Smooth muscle cell (in vitro differentiated cells): ENCODE measurements at regions not wholly inside any gene's neighbourhood (a gene's known extent, or its start where the extent isn't known, plus 50 kb on each side); places are given as distances from the start of the nearest gene placed in this dataset.
"Not testable (repeated sequence)": the region's sequence is repeated elsewhere in the genome, so short reads cannot be mapped to it uniquely, and the experiment has no call there.

Source experiments
- DNase-seq: peaks from one replicate; lab custom pipeline; 2025; ENCODE audit not compliant: unreplicated experiment; lab: John Stamatoyannopoulos, UW
- H2AFZ ChIP-seq: fragments of 200-600 bp; sonication (generic); 2 replicates; pipeline ENCODE4 v1.6.0; 2016; ENCODE audit warnings: antibody characterized with exemption, low read depth, mild to moderate bottlenecking
- H3F3A ChIP-seq: fragments of 200-600 bp; sonication (generic); 2 replicates; pipeline ENCODE4 v1.6.0; 2017; ENCODE audit warnings: antibody characterized with exemption, low read depth
- H3K27ac ChIP-seq: fragments of 200-600 bp; sonication (generic); 2 replicates; pipeline ENCODE4 v1.5.1; 2016; ENCODE audit warnings: low read depth, mild to moderate bottlenecking
- H3K27me3 ChIP-seq: fragments of 200-600 bp; sonication (generic); 2 replicates; pipeline ENCODE4 v1.6.1; 2016; ENCODE audit warnings: low read depth, mild to moderate bottlenecking
- H3K36me3 ChIP-seq: fragments of 200-600 bp; sonication (generic); 2 replicates; pipeline ENCODE4 v1.5.1; 2016; ENCODE audit warnings: low read depth
- H3K4me1 ChIP-seq: fragments of 200-600 bp; sonication (generic); 2 replicates; pipeline ENCODE4 v1.5.1; 2016; ENCODE audit warnings: low read depth
- H3K4me2 ChIP-seq: fragments of 200-600 bp; sonication (generic); 2 replicates; pipeline ENCODE4 v1.6.0; 2016; ENCODE audit warnings: mild to moderate bottlenecking
- H3K4me3 ChIP-seq: fragments of 200-600 bp; sonication (generic); 2 replicates; pipeline ENCODE4 v1.5.1; 2016; ENCODE audit warnings: mild to moderate bottlenecking
- H3K79me2 ChIP-seq: fragments of 200-600 bp; sonication (generic); 2 replicates; pipeline ENCODE4 v1.6.0; 2016; ENCODE audit warnings: low read depth, mild to moderate bottlenecking
- H3K9ac ChIP-seq: fragments of 200-600 bp; sonication (generic); 2 replicates; pipeline ENCODE4 v1.6.0; 2016; ENCODE audit warnings: low read depth
- H3K9me3 ChIP-seq: fragments of 200-600 bp; sonication (generic); replicated peaks from 2 replicates; pipeline ENCODE4 v1.5.1; 2016; ENCODE audit warnings: low read depth
- H4K20me1 ChIP-seq: fragments of 200-600 bp; sonication (generic); 2 replicates; pipeline ENCODE4 v1.6.0; 2016; ENCODE audit warnings: low read depth
- WGBS: methylation state at CpG from one replicate; pipeline ENCODE4 v1.1.7; 2016; ENCODE audit warnings: low lambda C conversion rate; 5-methylcytosine and 5-hydroxymethylcytosine counted together
- TF ChIP-seq, protein P1 (sequence below): fragments of 200-600 bp; sonication (generic); IDR thresholded peaks from 2 replicates; pipeline ENCODE4 v1.5.1; 2017; ENCODE audit warnings: borderline replicate concordance, mild to moderate bottlenecking, antibody characterized with exemption; ENCODE audit not compliant: insufficient read depth, poor library complexity, severe bottlenecking

DNA sequence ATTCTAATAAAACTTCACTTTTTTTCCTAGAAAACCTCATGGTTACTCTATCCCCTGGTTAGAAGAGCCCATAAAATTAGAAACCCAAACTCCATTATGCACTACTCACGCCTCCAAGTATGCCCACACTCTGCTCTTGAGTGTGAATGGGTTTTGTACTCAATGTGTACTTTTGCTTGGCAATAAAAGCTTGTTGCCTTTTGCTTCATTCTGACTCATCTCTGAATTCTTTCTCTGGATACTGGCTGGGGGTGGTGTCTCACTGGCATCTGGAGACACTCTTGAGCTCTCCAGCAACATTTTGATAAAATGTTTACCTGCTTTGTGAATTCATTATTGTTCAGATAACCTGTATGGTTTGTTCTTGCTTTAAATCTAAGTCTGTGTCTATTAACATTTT is 963.3 kb downstream of the TRAM1L1 start:
- no peaks in the 10 kb centered on the region for H3K4me1 ChIP-seq
- DNase-seq: no peak
- H3K9ac ChIP-seq: no peak overlapping the region
- H3K79me2 ChIP-seq: no peaks in the 10 kb centered on the region
- no peaks in the 10 kb centered on the region for H3K27me3 ChIP-seq
- no peaks in the 10 kb centered on the region for H3K36me3 ChIP-seq
- 55% methylated on average over 1 of the region's 1 CpG for WGBS
- H3K9me3 ChIP-seq: no peaks in the 10 kb centered on the region
- H4K20me1 ChIP-seq: no peaks in the 10 kb centered on the region
- H3F3A ChIP-seq: no peaks in the 10 kb centered on the region
- H3K27ac ChIP-seq: no peak overlapping the region
- no peak overlapping the region for H3K4me3 ChIP-seq
- H2AFZ ChIP-seq: peak overlapping the region; percentile 57
- TF ChIP-seq, protein P1, sequence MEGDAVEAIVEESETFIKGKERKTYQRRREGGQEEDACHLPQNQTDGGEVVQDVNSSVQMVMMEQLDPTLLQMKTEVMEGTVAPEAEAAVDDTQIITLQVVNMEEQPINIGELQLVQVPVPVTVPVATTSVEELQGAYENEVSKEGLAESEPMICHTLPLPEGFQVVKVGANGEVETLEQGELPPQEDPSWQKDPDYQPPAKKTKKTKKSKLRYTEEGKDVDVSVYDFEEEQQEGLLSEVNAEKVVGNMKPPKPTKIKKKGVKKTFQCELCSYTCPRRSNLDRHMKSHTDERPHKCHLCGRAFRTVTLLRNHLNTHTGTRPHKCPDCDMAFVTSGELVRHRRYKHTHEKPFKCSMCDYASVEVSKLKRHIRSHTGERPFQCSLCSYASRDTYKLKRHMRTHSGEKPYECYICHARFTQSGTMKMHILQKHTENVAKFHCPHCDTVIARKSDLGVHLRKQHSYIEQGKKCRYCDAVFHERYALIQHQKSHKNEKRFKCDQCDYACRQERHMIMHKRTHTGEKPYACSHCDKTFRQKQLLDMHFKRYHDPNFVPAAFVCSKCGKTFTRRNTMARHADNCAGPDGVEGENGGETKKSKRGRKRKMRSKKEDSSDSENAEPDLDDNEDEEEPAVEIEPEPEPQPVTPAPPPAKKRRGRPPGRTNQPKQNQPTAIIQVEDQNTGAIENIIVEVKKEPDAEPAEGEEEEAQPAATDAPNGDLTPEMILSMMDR: no peak
- no peak overlapping the region for H3K4me2 ChIP-seq

DNA sequence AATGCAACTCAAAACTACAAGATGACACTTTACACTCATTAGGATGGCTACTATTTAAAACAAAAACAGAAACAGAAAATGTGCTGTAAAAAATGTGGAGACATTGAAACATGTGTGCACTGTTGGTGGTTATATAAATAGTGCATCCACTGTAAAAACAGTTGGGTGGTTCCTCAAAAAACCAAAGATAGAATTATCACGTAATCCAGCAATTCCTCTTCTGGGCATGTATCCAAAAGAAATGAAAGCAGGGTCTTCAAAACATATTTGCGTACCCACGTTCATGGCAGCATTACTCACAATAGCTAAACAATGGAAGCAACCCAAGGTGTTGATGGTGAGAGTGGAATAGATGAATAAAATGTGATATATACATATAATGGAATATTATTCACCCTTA is 967.2 kb downstream of the TRAM1L1 start:
- DNase-seq: no peak
- no peaks in the 10 kb centered on the region for H3K9me3 ChIP-seq
- H3K4me3 ChIP-seq: no peak overlapping the region
- H3K27me3 ChIP-seq: no peaks in the 10 kb centered on the region
- no peak overlapping the region for H3K9ac ChIP-seq
- no peaks in the 10 kb centered on the region for H3K79me2 ChIP-seq
- H3K36me3 ChIP-seq: no peaks in the 10 kb centered on the region
- H4K20me1 ChIP-seq: no peaks in the 10 kb centered on the region
- H3F3A ChIP-seq: no peaks in the 10 kb centered on the region
- no peak overlapping the region for H3K27ac ChIP-seq
- 93% methylated on average over 3 of the region's 3 CpGs for WGBS
- H3K4me1 ChIP-seq: no peaks in the 10 kb centered on the region
- H3K4me2 ChIP-seq: no peak overlapping the region
- no peak overlapping the region for H2AFZ ChIP-seq
- TF ChIP-seq, protein P1: no peak

DNA sequence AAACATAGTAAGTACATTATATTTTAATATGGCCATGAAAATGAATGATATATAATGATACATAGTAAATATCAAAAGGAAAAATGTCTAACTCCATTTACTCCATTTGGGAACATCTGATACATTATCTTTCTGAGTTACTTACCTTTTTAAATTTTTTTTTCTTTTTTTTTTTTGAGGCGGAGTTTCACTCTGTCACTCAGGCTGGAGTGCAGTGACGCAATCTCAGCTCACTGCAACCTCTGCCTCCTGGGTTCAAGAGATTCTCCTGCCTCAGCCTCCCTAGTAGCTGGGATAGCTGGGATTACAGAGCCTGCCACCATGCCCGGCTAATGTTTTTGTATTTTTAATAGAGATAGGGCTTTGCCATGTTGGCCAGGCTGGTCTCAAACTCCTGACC is 972.5 kb downstream of the TRAM1L1 start:
- not testable (repeated sequence) for H2AFZ ChIP-seq, H3F3A ChIP-seq, H3K4me3 ChIP-seq, H3K36me3 ChIP-seq, H3K27ac ChIP-seq, H4K20me1 ChIP-seq, H3K4me2 ChIP-seq, H3K79me2 ChIP-seq, H3K9me3 ChIP-seq, H3K27me3 ChIP-seq, DNase-seq, H3K9ac ChIP-seq, H3K4me1 ChIP-seq
- 91% methylated on average over 3 of the region's 3 CpGs for WGBS

DNA sequence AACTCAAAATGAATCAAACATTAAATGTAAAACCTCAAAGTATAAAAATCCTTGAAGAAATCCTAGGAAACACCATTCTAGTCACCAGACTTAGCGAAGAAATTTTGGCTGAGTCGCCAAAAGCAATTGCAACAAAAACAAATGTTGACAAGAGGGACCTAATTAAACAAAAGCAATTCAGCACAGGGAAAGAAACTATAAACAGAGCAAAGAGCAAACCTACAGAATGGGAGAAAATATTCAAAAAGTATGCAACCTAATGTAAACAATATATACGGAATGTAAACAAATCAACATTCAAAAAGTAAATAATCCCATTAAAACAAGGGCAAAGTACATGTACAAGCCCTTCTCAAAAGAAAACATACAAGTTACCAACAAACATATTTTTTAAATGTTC is 974.7 kb downstream of the TRAM1L1 start:
- Histone ChIP-seq H3K36me3 (no peaks in the 10 kb centered on the region), H3K9ac (no peak overlapping the region), H3K27me3 (no peaks in the 10 kb centered on the region), H3K79me2 (no peaks in the 10 kb centered on the region), H3K9me3 (no peaks in the 10 kb centered on the region), H2AFZ (no peak overlapping the region), H4K20me1 (no peaks in the 10 kb centered on the region), H3K4me1 (no peaks in the 10 kb centered on the region), H3K4me2 (no peak overlapping the region), H3F3A (no peaks in the 10 kb centered on the region), H3K4me3 (no peak overlapping the region), H3K27ac (no peak overlapping the region)
- TF ChIP-seq, protein P1: no peak
- 92% methylated on average over 3 of the region's 3 CpGs for WGBS
- DNase-seq: no peak
